MM.1S (cell line): ENCODE measurements at regions not wholly inside any gene's neighbourhood (a gene's known extent, or its start where the extent isn't known, plus 50 kb on each side); places are given as distances from the start of the nearest gene placed in this dataset.

Experiments used
- DNase-seq: peaks from one replicate; pipeline ENCODE4 v3.0.0-alpha.2; 2015
- H2AFZ ChIP-seq: fragments of 300-600 bp; sonication (generic); 2 replicates; pipeline ENCODE4 v1.6.0; 2016; ENCODE audit warnings: antibody characterized with exemption, low read length
- H3F3A ChIP-seq: fragments of 300-600 bp; sonication (generic); 2 replicates; pipeline ENCODE4 v1.6.1; 2016; ENCODE audit warnings: mild to moderate bottlenecking, antibody characterized with exemption, low read length, moderate library complexity, mixed read lengths; ENCODE audit not compliant: insufficient read depth
- H3K27ac ChIP-seq: fragments of 300-600 bp; sonication (generic); 2 replicates; pipeline ENCODE4 v1.5.1; 2016; ENCODE audit warnings: mild to moderate bottlenecking, low read length
- H3K27me3 ChIP-seq: fragments of 300-600 bp; sonication (generic); replicated peaks from 2 replicates; pipeline ENCODE4 v1.6.0; 2016; ENCODE audit warnings: low read length; ENCODE audit not compliant: insufficient read depth
- H3K36me3 ChIP-seq: fragments of 300-600 bp; sonication (generic); replicated peaks from 2 replicates; pipeline ENCODE4 v1.6.1; 2016; ENCODE audit warnings: mild to moderate bottlenecking, low read length, mixed read lengths; ENCODE audit not compliant: insufficient read depth
- H3K4me1 ChIP-seq: fragments of 300-600 bp; sonication (generic); 2 replicates; pipeline ENCODE4 v1.6.1; 2016; ENCODE audit warnings: low read length, mixed read lengths
- H3K4me2 ChIP-seq: fragments of 300-600 bp; sonication (generic); 2 replicates; pipeline ENCODE4 v1.6.0; 2016; ENCODE audit warnings: low read depth, low read length
- H3K4me3 ChIP-seq: fragments of 300-600 bp; sonication (generic); 2 replicates; pipeline ENCODE4 v1.5.1; 2016; ENCODE audit warnings: low read length, mixed read lengths
- H3K79me2 ChIP-seq: fragments of 300-600 bp; sonication (generic); 2 replicates; pipeline ENCODE4 v1.6.1; 2016; ENCODE audit warnings: mixed run types, low read length, mixed read lengths
- H3K9ac ChIP-seq: fragments of 300-600 bp; sonication (generic); 2 replicates; pipeline ENCODE4 v1.6.1; 2016; ENCODE audit warnings: low read length, mixed read lengths
- H3K9me2 ChIP-seq: fragments of 300-600 bp; sonication (generic); replicated peaks from 2 replicates; pipeline ENCODE4 v1.6.1; 2016; ENCODE audit warnings: mild to moderate bottlenecking, low read length, mixed read lengths; ENCODE audit not compliant: insufficient read depth
- H3K9me3 ChIP-seq: fragments of 300-600 bp; sonication (generic); replicated peaks from 2 replicates; pipeline ENCODE4 v1.6.1; 2016; ENCODE audit warnings: mild to moderate bottlenecking, low read length, mixed read lengths; ENCODE audit not compliant: insufficient read depth
- H4K20me1 ChIP-seq: fragments of 300-600 bp; sonication (generic); 2 replicates; pipeline ENCODE4 v1.6.1; 2016; ENCODE audit warnings: mild to moderate bottlenecking, low read length, moderate library complexity, mixed read lengths; ENCODE audit not compliant: insufficient read depth
- EZH2 ChIP-seq: fragments of 300-600 bp; sonication (generic); optimal IDR thresholded peaks from 2 replicates; pipeline ENCODE3; 2017; ENCODE audit warnings: low read depth, mild to moderate bottlenecking, antibody characterized with exemption, low read length, mixed read lengths
- EZH2phosphoT487 ChIP-seq: fragments of 300-600 bp; sonication (generic); IDR thresholded peaks from 2 replicates; pipeline ENCODE4 v1.6.1; 2018; ENCODE audit warnings: antibody characterized with exemption, low read length
- TF ChIP-seq, protein P1 (sequence below): fragments of 300-600 bp; sonication (generic); IDR thresholded peaks from 2 replicates; pipeline ENCODE4 v1.5.1; 2016; ENCODE audit warnings: antibody characterized with exemption, low read length, mixed read lengths

DNA sequence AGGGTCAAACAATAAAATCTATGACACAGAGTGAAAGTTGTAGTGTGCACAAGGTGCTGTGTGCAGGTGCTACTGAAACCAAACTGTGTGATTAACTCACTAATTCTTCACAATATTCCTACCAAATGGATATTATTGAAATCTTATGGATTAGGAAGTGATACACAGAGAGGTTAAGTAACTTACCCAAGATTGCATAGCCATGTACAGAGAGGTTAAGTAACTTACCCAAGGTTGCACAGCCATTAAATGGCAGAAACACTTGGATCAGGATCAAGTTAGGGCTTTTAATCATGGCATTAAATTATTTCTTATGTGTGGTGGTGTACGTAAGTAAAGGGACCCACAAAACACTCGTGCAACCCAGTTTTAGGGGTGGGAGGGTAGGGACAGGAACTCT lies 771.4 kb downstream of the AACS start:
- no peaks in the 10 kb centered on the region for H3K79me2 ChIP-seq
- no peak overlapping the region for H3K27ac ChIP-seq
- H3K4me1 ChIP-seq = no peaks in the 10 kb centered on the region
- H3K9me3 ChIP-seq = no peaks in the 10 kb centered on the region
- H3K9ac ChIP-seq = no peak overlapping the region
- H3F3A ChIP-seq = no peaks in the 10 kb centered on the region
- no peaks in the 10 kb centered on the region for H3K27me3 ChIP-seq
- H3K4me3 ChIP-seq = no peak overlapping the region
- H3K4me2 ChIP-seq = no peak overlapping the region
- no peaks in the 10 kb centered on the region for H3K9me2 ChIP-seq
- TF ChIP-seq, protein P1, sequence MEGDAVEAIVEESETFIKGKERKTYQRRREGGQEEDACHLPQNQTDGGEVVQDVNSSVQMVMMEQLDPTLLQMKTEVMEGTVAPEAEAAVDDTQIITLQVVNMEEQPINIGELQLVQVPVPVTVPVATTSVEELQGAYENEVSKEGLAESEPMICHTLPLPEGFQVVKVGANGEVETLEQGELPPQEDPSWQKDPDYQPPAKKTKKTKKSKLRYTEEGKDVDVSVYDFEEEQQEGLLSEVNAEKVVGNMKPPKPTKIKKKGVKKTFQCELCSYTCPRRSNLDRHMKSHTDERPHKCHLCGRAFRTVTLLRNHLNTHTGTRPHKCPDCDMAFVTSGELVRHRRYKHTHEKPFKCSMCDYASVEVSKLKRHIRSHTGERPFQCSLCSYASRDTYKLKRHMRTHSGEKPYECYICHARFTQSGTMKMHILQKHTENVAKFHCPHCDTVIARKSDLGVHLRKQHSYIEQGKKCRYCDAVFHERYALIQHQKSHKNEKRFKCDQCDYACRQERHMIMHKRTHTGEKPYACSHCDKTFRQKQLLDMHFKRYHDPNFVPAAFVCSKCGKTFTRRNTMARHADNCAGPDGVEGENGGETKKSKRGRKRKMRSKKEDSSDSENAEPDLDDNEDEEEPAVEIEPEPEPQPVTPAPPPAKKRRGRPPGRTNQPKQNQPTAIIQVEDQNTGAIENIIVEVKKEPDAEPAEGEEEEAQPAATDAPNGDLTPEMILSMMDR = no peak
- no peak for TF ChIP-seq EZH2phosphoT487
- TF ChIP-seq EZH2 = no peak
- no peaks in the 10 kb centered on the region for H3K36me3 ChIP-seq
- H4K20me1 ChIP-seq = no peaks in the 10 kb centered on the region
- no peak overlapping the region for H2AFZ ChIP-seq
- no peak for DNase-seq

DNA sequence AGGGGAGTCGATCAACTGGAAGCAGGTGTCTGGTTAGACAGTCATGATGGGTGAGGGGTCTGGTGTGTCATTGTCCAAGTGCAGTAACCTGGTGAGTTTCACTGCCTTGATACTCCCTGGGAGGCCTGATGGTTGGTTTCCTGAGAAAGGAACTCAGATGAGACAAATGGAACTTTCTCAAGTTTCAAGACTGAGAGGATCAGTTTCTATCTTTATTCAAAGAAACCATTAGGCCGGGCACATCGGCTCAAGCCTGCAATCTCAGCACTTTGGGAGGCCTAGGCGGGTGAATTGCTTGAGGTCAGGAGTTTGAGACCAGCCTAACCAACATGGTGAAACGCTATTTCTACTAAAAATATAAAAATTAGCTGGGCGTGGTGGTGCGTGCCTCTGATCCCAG lies 776.1 kb downstream of the AACS start:
- Histone ChIP-seq H3K4me2 (no peak overlapping the region), H3K79me2 (no peaks in the 10 kb centered on the region), H3K9me3 (no peaks in the 10 kb centered on the region), H3K4me1 (no peaks in the 10 kb centered on the region), H3K9me2 (no peaks in the 10 kb centered on the region), H3K36me3 (no peaks in the 10 kb centered on the region), H2AFZ (no peak overlapping the region), H3K27ac (no peak overlapping the region), H3K9ac (no peak overlapping the region), H3K4me3 (no peak overlapping the region), H3F3A (no peaks in the 10 kb centered on the region), H4K20me1 (no peaks in the 10 kb centered on the region), H3K27me3 (no peaks in the 10 kb centered on the region)
- TF ChIP-seq EZH2 (no peak), EZH2phosphoT487 (no peak)
- TF ChIP-seq, protein P1 = no peak
- DNase-seq = no peak

DNA sequence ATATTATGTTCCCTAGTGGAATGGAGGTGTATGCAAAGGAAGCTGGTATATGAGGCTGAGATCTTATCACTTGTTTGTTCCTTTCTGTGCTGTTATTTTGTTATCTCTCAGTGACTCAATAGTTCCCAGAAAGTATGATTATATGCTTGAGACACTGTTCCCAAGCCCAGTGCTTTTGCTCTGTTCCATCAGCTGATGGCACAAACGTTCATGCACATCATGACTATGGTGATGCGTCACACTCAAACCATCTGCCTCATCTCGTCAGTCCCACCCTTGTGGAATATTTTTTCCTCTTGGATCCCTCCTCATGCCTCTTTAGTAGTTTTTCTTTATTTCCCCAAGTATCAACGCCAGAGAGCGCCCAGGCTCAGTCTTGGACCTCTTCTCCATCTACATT lies 786.9 kb downstream of the AACS start:
- Histone ChIP-seq H3K9me2 (no peaks in the 10 kb centered on the region), H3K36me3 (no peaks in the 10 kb centered on the region), H3K27ac (no peak overlapping the region), H3K79me2 (no peaks in the 10 kb centered on the region), H3K9me3 (no peaks in the 10 kb centered on the region), H2AFZ (no peak overlapping the region), H4K20me1 (no peaks in the 10 kb centered on the region), H3K9ac (no peak overlapping the region), H3F3A (no peaks in the 10 kb centered on the region), H3K4me2 (no peak overlapping the region), H3K4me3 (no peak overlapping the region), H3K27me3 (no peaks in the 10 kb centered on the region), H3K4me1 (no peaks in the 10 kb centered on the region)
- TF ChIP-seq, protein P1 = no peak
- TF ChIP-seq EZH2phosphoT487 (no peak), EZH2 (no peak)
- DNase-seq = no peak

DNA sequence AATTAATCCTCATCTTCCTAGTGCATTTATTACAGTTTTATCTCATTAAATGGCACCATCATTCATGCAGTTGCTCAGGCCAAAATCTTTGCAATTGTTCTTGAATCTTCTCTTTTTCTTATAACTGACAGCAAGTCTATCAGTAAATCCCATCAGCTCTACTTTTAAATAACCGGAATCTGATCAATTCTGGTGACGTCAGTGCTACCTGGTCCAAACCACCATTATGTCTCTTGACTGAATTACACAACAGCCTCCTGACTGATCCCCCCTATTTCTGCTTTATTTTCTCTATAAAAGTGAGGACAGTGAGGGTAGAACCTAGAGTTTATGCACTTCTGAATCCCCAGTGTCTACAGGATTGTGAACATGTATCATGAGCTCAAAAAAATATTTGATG lies 787.4 kb downstream of the AACS start:
- no peaks in the 10 kb centered on the region for H3K79me2 ChIP-seq
- no peaks in the 10 kb centered on the region for H3K9me3 ChIP-seq

More for the DNA sequence above, 787.4 kb downstream of the AACS start:
- no peak overlapping the region for H3K4me3 ChIP-seq
- no peak for DNase-seq
- H3K36me3 ChIP-seq = no peaks in the 10 kb centered on the region
- no peaks in the 10 kb centered on the region for H3K9me2 ChIP-seq
- TF ChIP-seq EZH2 = no peak
- no peak for TF ChIP-seq EZH2phosphoT487
- TF ChIP-seq, protein P1 = no peak
- no peaks in the 10 kb centered on the region for H4K20me1 ChIP-seq
- no peaks in the 10 kb centered on the region for H3K27me3 ChIP-seq
- H3K27ac ChIP-seq = no peak overlapping the region
- H3F3A ChIP-seq = no peaks in the 10 kb centered on the region
- H2AFZ ChIP-seq = no peak overlapping the region
- no peak overlapping the region for H3K9ac ChIP-seq
- H3K4me1 ChIP-seq = no peaks in the 10 kb centered on the region
- H3K4me2 ChIP-seq = no peak overlapping the region
